GM11168 (cell line): ENCODE measurements at regions not wholly inside any gene's neighbourhood (a gene's known extent, or its start where the extent isn't known, plus 50 kb on each side); places are given as distances from the start of the nearest gene placed in this dataset.
"Not testable (repeated sequence)": the region's sequence is repeated elsewhere in the genome, so short reads cannot be mapped to it uniquely, and the experiment has no call there.

ENCODE experiments used
- in situ Hi-C: fragments of 300-500 bp; cut with MboI; formaldehyde crosslinking; loops from one replicate; pipeline ENCODE4 v1.12.0; 2022; ENCODE audit warnings: low sequenced_read_pairs; ENCODE audit not compliant: unreplicated experiment

DNA sequence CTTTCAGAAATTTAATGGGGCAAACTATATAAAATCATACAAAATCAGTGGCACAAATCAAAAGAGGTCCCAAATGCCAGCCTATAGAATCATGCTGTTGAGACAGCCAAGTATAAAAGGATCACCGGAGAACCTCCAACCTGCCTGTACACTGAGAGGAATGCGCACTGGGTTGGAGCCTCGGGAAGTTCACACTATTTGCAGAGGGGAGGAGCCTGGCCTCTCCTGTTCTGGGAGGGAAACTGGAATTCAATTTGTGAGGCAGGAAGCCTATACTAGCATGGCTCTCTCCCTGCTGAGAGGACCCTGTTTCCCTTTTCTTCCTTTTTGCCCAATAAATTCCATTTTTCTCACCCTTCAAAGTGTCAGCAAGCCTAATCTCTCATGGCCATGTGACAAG lies 406.0 kb downstream of the HINT1 start:
- in situ Hi-C loops = no loop called here

DNA sequence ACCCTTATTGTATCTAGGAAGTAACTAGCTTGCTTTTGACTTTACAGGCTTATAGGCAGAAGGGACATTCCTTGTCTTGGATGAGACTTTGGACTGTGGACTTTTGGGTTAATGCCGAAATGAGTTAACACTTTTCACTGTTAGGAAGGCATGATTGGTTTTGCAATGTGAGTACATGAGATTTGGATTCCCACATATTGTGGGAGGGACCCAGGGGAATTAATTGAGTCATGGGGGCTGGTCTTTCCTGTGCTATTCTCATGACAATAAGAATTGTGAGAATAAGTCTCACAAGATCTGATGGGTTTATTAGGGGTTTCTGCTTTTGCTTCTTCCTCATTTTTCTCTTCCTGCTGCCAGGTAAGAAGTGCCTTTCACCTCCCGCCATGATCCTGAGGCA lies 417.5 kb downstream of the HINT1 start:
- in situ Hi-C loops = no loop called here

DNA sequence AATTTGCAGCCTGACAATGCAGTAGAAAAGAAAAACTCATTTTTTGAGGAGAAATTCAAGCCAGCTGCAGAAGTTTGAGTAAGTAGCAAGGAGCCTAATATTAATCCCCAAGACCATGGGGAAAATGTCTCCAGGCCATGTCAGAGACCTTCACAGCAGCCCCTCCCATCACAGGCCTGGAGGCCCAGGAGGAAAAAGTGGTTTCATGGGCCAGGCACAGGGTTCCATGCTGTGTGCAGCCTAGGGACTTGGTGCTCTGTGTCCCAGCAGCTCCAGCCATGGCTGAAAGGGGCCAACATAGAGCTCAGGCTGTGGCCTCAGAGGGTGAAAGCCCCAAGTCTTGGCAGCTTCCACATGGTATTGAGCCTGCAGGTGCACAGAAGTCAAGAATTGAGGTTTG lies 418.4 kb downstream of the HINT1 start:
- in situ Hi-C loops = not testable (repeated sequence)

DNA sequence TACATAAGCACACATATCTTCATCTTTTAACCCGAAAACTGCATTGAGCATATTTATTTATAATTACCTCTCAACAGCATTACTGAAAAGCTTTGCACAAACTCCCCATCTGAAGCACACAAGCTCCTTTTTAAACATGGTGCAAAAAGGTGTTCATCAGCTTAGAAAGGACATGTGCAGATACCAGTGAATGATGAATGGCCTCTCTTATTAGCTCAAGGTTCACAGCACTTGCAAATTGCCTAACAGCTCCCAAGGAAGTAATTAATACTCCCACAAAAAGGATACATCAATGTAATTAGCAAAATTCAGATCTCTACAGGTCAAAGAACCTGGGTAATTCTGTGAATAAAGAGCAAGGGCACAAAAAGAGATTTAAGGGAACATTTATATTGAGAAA lies 422.0 kb downstream of the HINT1 start:
- in situ Hi-C loops = no loop called here

DNA sequence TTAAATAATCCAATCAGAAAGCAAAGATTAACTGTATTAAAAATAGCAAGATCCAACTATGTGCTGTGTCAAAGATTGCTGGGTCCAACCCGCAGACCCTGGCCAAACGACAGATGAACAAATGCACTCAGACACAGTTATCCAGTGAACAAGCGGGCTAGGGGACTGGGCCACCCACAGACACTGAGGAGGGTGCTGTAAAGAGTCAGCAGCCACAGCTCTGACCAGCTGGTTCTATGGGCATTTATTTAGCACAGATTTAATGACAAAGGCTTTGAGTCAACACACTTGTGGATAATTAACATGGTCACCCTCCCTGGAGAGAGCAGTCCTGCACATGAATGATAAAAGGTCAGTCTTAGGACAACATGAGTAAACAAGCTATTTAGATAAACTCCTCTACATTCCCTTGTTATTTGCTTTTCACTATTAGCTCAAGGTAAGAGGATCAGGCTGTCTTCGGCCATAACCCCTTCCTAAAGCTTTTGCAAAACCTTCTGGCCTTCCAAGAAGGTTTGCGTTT lies 424.9 kb downstream of the HINT1 start:
- in situ Hi-C loops = no loop called here

DNA sequence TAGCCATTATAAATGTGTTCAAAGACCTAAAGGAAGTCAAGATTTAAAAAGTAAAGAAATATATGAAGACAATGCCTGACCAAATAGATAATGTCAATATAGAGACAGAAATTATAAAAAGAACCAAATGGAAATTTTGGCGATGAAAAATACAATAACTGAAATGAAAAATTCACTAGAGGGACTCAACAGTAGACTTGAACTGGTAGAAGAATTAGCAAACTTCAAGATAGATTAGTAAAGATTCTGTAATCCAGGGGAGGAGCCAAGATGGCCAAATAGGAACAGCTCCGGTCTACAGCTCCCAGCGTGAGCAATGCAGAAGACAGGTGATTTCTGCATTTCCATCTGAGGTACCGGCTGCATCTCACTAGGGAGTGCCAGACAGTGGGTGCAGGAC lies 433.2 kb downstream of the HINT1 start:
- in situ Hi-C loops = no loop called here

DNA sequence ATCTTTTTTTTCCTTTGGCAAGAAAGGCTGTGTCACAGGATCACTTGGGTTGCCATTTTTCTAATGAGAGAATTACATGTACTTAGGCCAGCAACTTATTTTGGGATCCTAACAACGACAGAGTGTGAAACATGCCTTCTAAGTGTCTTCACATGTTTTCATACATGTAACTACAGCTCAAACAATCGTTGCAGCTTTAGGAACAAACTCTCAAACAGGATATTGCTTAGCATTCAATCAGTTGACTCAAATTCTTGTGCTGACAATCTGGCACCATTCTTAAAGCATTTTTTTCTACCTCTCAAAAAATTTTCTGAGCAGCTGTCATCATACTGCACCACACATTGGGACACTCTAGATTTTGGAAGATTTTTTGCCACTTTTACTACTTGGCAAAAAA lies 435.5 kb downstream of the HINT1 start:
- in situ Hi-C loops = no loop called here

DNA sequence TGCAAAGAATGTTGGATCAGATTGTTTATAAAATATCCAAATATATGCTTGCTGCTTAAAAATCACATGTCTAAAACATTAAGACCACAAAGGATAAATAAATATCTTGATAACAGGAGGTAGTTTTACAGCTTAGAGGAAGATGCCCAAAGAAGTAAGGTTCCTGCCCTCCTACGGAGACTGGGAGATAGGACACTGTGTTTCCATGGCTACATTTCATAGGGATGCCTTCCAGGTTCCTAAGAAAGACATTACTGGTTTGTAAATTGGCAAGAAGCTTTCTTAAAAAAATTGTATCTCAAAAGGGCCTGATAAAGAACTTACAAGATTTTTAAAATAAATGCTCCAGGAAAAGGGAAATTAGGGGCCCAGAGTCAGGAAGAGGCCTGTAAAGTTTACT lies 437.2 kb downstream of the HINT1 start:
- in situ Hi-C loops = no loop called here

DNA sequence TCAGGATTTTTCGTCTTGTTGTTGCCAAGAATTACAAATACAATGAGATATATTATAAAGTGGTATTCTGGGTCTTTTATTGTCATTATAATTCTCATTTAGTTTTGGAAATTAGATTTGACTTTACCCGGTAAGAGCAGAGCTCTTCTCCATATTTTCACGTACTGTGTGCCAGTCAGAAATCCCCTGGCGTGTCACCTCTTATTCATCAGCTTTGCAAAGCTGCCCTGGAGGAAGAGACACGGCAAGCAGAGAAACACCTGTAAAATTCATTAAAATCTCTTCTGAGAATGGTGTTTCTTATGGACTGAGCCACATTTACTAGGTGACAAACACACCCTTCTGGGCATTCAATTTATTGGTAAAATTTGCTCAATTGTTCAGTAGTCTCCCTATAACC lies 440.4 kb downstream of the HINT1 start:
- in situ Hi-C loops = no loop called here

DNA sequence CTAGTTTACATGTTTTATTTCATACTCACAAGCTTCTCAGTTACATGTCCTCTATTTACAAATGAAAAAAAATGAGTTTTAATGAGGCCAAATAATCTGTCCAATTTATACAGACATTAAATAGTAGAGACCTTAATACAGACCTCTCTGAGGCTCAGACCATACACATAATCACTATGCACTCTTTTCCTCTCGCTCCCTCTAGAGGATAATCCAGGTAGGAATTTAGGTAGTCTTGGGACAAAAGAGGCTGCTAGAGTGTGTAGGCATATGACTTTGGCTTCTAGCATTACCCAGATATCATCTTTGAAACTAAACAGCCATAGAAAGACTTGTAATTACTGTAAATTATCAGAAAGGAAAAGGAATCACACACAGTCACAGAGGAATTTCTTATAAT lies 444.7 kb downstream of the HINT1 start:
- in situ Hi-C loops = no loop called here

DNA sequence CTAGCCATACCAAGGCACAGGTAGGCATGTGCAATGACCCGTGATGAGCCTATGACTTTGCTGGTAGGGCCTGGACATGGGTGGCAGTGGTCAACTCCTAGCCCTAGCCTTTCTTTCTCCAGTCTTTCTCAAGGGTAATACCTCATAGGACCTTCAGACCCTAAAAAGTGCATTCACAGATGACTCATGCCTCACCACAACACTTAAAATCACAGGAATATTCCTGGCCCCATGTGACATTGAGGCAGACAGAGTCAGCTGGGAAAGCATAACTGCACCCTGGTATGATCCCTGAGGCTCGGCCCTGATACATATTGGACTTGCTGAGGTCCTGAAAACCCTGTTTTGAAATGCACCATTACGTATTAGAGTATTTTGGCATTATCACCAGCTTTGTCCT lies 449.5 kb downstream of the HINT1 start:
- in situ Hi-C loops = no loop called here

DNA sequence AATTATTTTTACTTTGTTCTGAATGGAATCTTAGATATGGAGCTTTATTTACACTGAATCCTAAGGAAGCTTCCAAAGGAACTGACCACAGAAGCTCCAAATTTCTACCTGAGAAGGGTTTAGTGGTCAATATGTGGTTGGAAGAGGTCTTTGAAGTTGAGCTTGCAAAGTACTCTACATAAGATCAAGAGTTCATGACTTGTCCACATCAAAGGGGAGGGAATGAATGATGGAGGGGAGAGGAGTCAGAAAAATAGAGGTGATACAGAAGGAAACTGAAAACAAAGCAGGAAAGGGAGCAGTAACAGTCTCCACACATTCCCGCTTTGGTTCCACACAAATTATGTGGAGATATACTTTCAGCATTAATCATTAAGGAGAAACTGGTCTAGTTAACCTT lies 450.9 kb downstream of the HINT1 start:
- in situ Hi-C loops = no loop called here

DNA sequence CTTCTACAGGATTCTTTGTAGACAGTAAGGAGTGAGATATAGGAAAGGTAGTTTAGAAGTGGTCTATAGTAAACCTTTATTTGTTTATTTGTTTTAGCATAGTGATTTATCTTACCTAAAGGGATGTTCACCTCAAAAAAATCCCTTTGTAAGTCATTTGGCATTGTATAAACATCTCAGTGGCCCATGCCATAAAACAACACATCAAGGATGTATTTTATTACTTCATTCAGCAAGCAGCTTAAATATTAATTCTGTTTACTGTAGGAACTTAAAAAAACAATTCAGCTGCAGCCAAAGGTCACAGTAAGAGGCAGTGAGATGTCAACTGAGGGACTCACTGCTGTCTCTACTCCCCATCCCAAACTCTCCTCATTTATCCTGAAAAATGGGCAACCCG lies 452.7 kb downstream of the HINT1 start:
- in situ Hi-C loops = no loop called here

DNA sequence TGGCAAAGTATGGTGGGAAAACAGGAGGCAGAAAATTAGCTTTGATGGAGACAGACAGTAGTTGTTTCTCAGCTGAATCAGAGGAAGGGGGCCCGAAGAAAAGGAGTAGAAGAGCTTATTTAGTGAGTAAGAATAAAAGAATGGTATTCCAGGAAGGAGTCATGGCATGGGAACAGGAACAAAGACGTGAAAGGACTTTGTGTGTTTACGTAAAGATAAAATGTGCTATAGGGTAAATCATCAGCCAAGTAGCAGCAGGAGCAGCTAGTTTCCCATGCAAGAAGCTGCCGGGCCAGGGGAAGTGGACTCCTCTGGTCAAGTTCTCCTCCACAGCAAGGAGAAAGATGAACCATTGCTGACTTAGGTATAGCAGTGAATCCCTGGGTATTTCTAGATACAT lies 454.5 kb downstream of the HINT1 start:
- in situ Hi-C loops = no loop called here

DNA sequence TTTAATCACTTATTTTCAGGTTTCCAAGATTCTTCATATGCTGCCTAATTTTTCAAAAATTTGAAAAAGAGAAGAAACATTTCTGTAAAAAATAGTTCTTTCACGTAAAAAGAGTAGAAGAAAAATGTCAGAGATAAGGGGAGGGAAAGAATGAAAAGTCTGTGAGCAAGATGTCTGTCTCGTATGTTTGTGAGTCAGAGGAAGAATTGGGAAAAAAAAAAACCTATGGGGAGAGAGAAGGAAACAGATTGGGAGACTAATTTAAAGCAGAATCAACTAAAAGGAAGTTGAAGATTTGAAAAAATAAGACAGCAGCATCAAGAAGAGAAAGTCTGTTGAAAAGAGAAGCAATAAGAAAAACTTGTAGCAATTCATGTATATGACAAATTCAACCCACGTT lies 456.3 kb downstream of the HINT1 start:
- in situ Hi-C loops = no loop called here

DNA sequence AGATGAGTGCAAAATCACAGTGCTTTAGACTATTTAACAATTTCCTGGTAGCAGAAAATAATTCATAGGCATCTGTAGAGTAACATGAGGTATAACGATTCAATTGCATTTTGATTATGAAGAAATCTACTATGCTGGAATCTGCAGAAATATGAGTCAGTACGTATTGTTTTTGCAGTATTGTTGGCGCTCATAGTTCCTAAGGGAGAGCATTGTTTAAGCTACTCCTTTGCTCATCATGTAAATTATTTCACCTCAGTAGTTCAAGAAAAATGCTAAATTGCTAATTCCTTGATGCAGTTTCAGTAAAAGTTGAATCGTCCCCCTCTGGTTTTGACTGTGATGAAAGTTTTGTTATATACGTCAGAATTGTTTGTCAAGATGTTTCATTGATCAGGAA lies 458.4 kb downstream of the HINT1 start:
- in situ Hi-C loops = no loop called here

DNA sequence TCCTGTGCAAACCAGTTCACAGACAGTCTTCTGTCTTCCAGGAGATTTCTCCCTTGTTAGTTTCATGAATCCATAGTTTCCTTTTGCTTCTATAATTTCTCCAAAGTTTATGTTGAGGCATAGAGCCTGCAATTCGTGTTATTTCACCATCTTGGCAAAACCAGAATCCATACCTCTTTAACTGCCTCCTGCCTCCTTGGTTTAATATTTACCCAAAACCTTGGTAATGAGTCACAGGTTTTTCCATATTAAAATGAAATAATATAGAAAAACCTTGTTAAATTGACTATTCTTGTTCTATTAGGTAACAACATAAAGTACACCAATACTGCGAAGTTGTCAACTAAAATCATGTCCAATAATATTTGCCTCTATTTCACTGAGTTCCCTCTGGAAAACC lies 459.7 kb downstream of the HINT1 start:
- in situ Hi-C loops = no loop called here

DNA sequence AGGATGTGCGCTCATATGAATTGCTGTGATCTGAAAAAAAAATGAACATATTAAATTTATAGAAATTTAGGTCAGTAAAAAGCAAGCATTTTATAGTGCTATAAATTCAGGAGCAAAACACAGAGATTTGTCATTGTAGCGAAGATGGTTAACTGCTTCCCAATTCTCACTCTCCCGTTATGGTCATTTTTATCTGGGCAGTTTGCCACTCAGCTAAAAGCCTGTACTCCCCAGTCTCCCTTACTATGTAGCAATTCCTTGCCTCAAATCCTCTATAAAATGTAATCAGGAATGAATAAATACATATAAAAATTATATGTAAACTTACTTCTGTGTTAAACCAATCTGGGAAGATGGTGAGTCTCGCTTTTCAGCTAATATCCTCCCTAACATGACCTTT lies 471.5 kb downstream of the HINT1 start:
- in situ Hi-C loops = no loop called here

DNA sequence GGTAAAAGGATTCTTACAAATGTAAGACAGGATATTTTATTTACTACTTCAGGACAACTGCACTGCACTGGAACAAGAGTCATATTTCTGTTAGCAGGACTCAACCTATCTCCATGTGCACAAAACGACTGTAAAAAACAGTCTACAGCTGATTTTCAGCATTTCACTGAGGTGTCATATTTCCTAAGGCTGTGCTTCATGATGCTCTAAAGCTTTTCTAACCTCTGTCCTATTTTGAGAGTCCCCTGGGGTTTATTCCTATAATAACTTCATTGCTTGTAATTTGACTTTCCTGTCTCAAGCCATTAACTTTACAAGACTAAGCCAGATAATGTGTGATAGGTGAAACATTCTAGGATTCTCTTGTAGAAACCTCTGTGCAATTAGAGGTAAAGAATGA lies 472.3 kb downstream of the HINT1 start:
- in situ Hi-C loops = no loop called here

DNA sequence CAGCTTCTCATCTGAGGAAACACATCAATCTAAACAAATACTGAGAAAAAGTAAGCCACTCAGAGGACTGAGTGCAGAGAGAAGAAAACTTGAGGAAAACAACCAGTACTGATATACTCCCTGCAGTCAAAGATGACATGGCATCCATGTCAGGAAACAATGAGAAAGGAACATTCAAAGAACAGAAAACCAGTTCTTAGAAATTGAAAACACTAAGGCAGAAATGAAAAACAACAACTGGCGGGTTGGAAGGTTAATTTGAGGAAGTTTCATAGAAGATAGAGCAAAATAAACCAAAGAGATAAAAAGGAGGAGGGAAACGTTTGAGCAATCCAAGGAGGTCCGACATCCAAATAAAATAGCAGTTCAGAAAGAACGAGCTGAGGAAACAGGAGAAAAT lies 475.2 kb downstream of the HINT1 start:
- in situ Hi-C loops = no loop called here

DNA sequence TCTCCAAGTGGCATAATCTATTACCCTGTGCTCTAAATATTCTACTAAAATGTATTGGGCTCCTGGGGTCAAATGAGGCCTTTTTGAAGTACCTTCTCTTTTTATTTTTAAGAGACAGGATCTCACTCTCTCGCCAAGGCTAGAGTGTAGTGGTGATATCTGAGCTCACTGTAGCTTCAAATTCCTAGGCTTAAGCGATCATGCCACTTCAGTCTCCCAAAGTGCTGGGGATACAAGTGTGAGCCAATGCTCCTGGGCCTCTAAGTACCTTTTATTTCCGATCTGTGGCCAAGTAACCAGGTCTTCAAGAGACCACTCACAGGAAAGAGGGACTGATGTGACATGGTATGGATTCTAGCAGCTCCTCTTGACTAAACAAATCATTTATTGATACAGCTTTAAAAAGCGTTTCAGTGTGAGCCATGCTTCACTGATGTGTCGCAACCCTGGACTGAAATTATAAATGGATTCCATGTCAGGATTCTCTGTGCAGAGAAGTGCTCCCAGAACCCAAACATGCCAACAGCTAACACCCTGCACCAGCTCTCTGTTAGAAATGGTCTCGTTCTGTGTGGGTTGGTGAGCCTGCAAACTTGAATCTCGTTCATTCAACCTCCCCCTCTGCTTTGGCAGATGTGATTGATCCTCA lies 477.8 kb downstream of the HINT1 start:
- in situ Hi-C loops = no loop called here

DNA sequence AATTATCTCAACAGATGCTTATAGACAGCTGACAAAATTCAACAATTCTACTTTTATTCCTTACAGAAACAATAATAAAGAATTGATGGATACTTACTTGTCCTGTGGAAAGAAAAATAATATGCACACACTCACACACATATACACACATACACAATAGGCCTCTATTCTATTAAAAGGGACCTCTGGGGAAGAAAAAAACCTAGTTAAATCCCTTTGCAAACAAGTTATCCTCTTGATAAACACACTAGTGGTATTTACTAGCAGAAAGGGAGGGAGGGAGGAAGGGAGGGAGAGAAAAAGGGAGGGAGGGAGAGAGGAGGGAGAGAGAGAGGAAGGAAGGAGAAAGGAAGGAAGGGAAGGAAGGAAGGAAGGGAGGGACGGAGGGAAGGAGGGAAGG lies 486.4 kb downstream of the HINT1 start:
- in situ Hi-C loops = no loop called here

DNA sequence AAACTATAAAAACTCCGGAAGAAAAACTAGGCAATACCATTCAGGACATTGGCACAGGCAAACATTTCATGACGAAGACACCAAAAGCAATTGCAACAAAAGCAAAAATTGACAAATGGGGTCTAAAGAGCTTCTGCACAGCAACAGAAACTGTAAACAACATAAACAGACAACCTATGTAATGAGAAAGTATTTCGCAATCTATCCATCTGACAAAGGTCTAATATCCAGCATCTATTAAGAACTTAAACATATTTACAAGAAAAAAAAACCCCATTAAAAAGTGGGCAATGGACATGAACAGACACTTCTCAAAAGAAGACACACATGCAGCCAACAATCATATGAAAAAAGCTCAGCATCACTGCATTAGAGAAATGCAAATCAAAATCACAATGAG lies 498.6 kb downstream of the HINT1 start:
- in situ Hi-C loops = no loop called here
